Esophagus squamous epithelium (tissue), 4 donors: ENCODE measurements at regions not wholly inside any gene's neighbourhood (a gene's known extent, or its start where the extent isn't known, plus 50 kb on each side); places are given as distances from the start of the nearest gene placed in this dataset.

Experiments used
- CTCF ChIP-seq, 6 experiments: fragments of 450-650 bp in 4 of 6; fragments of 200-600 bp in 2 of 6; sonication (generic) in 2 of 6; IDR thresholded peaks; one replicate each; pipeline ENCODE4 v1.5.1; 2016 to 2019; ENCODE audit warnings: antibody characterized with exemption in 6 of 6, mild to moderate bottlenecking in 4 of 6, moderate library complexity in 4 of 6
- POLR2A ChIP-seq, 4 donors: fragments of 450-650 bp; IDR thresholded peaks; one replicate each; pipeline ENCODE4 v1.6.1; 2017; ENCODE audit warnings: antibody characterized with exemption in 4 of 4, mild to moderate bottlenecking in 4 of 4, moderate library complexity in 3 of 4

GRCh38 chr2:116979916-116980764 is 834.4 kb upstream of the DDX18 start:
- TF ChIP-seq CTCF (IDR thresholded peaks at IDR 0.05): no peak
- TF ChIP-seq POLR2A (IDR thresholded peaks at IDR 0.05): no peak
